T follicular helper cell (primary cell): ENCODE measurements at regions not wholly inside any gene's neighbourhood (a gene's known extent, or its start where the extent isn't known, plus 50 kb on each side); places are given as distances from the start of the nearest gene placed in this dataset.

Source experiments
- DNase-seq: peaks from one replicate; pipeline ENCODE4 v3.0.0-alpha.2; 2020; ENCODE audit warnings: low read depth

- no peak for DNase-seq
Measured at GRCh38 chr15:66848686-66849392, 146.8 kb downstream of the SMAD6 start.

GRCh38 chr15:66849393-66849745 is 147.3 kb downstream of the SMAD6 start:
- no peak for DNase-seq

- DNase-seq, result no peak
Measured at GRCh38 chr15:66849746-66850077, 147.7 kb downstream of the SMAD6 start.

- no peak for DNase-seq
Measured at GRCh38 chr15:66850078-66850991, 148.3 kb downstream of the SMAD6 start.

GRCh38 chr15:66850996-66851310 is 148.9 kb downstream of the SMAD6 start:
- DNase-seq, result no peak

GRCh38 chr15:66851311-66852063 is 149.5 kb downstream of the SMAD6 start:
- peak; percentile 53 for DNase-seq

- no peak for DNase-seq
Measured at GRCh38 chr15:66852064-66852905, 150.2 kb downstream of the SMAD6 start.

- DNase-seq, result no peak
Measured at GRCh38 chr15:66854012-66854965, 152.3 kb downstream of the SMAD6 start.

- no peak for DNase-seq
Measured at GRCh38 chr15:66855041-66855440, 153.0 kb downstream of the SMAD6 start.

- DNase-seq, result no peak
Measured at GRCh38 chr15:66857694-66858093, 155.7 kb downstream of the SMAD6 start.

- DNase-seq, result no peak
Measured at GRCh38 chr15:66858423-66859207, 156.6 kb downstream of the SMAD6 start.

GRCh38 chr15:66859688-66860253 is 157.7 kb downstream of the SMAD6 start:
- DNase-seq, result no peak

GRCh38 chr15:66860844-66861243 is 158.8 kb downstream of the SMAD6 start:
- no peak for DNase-seq

GRCh38 chr15:66862111-66862939 is 160.3 kb downstream of the SMAD6 start:
- no peak for DNase-seq

GRCh38 chr15:66862940-66863335 is 160.9 kb downstream of the SMAD6 start:
- DNase-seq, result peak; percentile 43

GRCh38 chr15:66863390-66864085 is 161.5 kb downstream of the SMAD6 start:
- no peak for DNase-seq

- no peak for DNase-seq
Measured at GRCh38 chr15:66864086-66864830, 162.2 kb downstream of the SMAD6 start.
